Activated CD4-positive, CD25-positive, alpha-beta regulatory T cell treated with anti-CD3 and anti-CD28 coated beads, Interleukin-2, amount 50 U/mL, for 24 hours (primary cell): ENCODE measurements at regions not wholly inside any gene's neighbourhood (a gene's known extent, or its start where the extent isn't known, plus 50 kb on each side); places are given as distances from the start of the nearest gene placed in this dataset.
"Not testable (repeated sequence)": the region's sequence is repeated elsewhere in the genome, so short reads cannot be mapped to it uniquely, and the experiment has no call there.

Experiments used
- ATAC-seq, 2 donors: fragments of 150-1000 bp; cut with Tn5 transposase; one replicate each; pipeline ENCODE4 v1.10.0; 2021; ENCODE audit warnings: mild to moderate bottlenecking in 1 of 2, moderate library complexity in 1 of 2

DNA sequence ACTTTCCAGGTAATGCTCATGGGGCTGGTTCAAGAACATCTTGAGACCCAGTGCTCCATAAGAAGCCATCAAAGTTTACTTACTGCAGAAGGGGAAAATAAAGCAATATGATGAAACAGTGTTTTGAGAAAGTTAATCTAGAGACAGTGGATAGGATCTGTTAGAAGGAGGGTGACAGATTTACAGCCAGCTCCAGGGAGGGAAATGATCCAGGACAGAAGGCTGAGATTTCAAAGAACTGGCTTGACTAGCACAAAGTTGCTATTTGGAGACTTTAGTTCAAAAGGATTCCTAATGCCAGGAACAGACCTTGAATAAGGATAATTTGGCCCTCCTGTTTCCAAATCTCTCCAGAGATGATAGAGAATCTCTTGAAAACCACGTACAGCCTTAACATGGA is 166.5 kb upstream of the NECTIN3 start:
- no peak for ATAC-seq

DNA sequence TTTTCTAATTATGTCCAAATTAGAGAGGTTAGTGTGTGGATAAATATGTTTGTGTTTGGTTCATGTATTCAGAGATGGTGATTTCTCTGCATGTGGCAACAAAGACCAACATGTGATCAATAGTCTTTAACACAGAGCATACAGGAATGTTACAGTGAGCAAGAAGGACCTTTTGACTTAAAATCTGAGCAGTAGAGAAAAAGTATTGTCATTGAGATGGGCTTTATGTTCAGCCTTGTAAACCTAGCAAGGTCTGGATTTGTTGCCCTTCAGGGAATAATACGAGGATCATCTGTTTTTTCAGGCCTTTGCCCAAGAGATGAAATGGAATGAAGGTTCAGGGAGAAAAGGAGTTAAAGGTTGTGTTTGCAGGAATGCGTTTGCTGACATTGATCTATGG is 161.8 kb upstream of the NECTIN3 start:
- no peak for ATAC-seq

DNA sequence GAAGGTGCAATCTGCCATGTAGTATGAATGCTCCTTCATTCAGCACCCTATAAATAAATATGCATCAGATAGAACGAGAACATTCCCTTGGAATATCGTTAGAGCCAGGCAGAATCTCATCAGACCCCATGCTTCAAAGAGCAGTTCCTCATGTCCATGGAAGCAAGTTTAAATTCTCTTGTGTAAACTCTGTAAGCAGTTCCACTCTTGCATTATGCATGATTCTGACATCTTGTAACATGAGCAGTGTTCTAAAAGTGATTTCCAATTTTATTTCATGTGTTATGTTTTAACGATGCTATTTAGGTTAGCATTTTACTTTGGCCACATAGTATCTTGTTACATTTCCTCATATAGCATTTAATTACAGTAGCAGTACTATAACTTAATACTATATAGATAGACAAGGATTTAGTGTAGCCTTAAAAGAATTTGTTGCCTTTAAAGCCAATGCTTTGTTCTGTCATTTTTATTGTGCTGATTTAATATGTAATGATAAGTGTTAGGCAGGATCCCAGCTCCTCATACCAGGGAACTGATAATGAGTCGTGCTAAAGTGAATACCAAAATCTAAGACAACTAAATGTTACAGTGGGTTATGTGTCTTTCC is 161.2 kb upstream of the NECTIN3 start:
- no peak for ATAC-seq

DNA sequence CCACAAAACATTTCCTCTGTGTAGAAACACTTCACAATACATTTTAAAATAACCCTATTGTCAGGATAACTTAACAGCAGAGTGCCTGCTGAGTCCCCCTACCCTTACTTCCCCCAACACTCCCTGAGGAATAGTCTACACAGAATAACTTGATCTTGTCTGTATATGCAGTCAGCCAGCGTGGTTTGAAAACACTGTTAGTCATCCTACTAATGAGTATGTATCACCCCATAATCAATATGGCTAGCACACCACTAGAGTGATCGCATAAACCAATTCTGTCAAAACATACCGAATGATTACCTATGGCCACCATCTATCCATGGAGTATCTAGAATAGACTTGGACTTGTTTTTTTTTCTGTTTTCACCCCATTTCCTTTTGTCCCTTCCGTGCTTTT is 152.7 kb upstream of the NECTIN3 start:
- ATAC-seq: no peak

DNA sequence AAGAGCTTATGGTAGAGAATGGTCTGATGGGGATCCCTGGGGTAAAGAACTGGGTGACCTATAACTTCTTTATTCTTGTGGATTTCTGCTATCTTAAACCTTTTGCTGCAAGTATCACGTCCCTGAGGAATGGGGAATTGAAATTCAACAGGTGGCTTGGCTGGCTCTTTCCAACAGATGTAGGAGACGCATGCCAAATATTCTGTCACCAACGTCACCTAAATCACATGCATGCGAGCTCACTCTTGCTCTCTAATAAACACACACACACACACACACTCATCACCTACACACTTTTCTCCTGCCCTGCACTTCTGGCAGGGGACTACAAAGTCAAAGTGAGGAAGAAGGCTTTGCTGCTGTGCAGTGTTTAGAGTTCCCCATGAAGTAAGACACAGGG is 145.8 kb upstream of the NECTIN3 start:
- no peak for ATAC-seq

DNA sequence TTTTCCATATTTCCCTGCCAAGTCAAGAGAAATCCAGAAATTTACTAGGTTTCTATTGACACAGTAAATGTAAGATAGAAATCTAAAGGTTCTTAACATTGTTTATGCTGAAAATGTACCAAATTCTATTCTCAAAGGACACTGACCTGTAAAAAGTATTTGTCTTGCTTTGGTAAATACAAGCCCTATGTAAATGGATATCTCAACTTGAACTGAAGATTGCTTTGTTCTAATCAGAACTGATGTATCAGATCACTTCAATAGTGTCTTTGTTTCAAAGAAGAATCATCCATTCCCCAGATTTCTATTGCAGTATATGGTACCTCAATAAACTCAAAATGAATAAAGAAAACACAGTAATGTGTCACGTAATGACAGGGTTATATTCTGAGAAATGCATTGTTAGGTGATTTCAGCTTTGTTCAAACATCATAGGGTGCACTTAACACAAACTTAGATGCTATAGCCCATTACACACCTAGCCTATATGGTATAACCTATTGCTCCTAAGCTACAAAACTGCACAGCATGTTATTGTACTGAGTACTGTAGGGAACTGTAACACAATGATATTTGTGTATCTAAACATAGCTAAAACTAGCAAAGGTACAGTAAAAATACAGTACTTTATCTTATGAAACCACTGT is 143.5 kb upstream of the NECTIN3 start:
- ATAC-seq: no peak

DNA sequence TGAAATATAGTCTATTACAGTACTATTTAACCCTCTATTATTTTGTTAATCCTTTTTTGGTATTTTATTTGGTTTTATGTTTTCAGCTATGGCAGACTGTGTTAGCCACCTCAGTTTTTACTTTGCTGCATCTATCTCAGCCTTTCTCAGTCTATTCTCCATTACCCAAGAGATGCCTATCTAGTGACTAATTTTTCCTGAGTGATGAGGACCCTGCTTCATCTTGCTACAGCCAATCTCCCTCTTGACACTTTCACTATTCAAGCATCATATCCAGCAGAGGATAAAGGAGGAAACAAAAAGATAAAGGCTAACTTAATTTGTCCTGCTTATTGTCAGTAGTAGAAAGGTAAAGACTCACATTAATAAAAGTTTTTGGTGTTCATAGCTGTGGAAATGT is 141.8 kb upstream of the NECTIN3 start:
- ATAC-seq: no peak

DNA sequence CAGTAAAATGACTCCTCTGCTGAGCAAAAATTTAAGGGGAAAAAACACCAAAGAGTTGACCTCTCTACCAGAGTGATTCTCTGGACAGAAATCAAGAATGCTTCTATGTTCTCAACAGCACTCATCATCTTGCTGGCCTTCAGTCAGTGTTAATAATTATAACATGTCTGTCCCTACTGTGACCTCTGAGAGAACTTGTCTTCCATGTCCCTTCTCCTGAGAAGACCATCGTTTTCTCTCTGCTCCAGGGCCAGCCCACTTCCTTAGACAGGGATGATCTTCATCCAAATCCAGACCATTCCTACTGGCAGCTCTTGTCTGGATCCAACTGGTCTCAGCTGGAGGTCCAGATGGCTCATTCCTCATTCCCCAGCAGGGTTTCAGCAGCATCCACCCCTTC is 139.0 kb upstream of the NECTIN3 start:
- no peak for ATAC-seq

DNA sequence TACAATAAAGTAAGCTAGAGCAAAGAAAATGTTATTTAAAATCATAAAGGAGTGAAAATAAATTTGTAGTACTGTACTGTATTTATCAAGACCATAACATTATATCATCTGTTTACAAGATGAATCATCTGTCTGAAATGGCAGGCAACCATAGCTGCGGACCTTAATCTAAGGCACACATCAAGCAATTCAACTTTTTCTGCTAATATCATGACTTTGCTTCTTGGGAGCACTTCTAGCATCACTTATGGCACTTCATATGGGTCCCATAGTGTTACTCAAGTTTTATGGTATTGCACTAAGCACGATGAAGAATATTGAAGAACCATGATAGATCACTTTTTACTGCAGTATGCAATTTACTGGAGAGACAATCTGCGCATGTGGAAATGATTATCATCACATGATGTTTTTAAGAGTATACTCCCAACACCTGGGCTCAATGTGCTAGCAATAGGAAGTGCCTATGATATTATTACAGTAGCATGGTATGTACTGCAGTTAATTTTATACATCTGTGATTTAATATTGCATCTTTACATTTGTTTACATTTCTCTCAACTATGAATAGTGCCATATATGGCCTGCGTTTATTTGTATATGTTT is 137.7 kb upstream of the NECTIN3 start:
- ATAC-seq: no peak

DNA sequence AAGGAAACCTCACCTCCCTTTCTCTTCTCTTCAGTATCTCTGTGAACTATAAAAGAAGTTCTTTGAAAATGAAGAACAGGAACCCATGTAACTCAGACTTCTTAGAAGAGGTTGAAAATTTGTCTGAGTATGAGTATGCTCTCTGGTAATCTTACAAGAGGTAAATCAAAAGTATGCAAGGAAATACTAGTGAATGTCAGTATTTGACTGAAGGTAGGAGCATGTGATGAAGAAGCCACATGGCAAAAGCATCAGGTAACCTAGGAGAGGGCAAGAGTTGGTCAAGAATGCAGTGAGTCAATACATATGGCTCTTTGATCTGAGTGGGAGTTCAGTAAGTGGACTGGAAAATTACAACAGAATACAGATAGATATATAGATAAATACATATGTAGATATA is 133.0 kb upstream of the NECTIN3 start:
- ATAC-seq: no peak

DNA sequence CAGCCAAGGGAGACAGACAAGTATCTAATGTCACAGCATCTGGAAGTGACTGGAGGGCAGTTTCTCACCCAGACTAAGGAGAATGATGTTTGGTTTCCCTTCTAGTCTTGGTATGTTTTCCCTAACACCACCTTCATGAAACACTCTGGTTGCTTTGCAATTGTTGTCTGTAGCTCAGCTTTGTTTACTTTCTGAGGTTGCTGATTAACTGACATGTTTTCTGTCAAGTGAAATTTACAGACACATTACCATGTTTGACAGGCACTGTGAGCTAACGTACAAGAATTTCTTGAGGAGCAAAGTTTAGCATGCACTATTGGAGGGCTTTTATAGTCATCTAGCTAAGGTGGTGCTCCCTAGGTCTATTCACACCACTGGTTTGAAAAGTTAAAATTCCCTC is 131.6 kb upstream of the NECTIN3 start:
- ATAC-seq: no peak

DNA sequence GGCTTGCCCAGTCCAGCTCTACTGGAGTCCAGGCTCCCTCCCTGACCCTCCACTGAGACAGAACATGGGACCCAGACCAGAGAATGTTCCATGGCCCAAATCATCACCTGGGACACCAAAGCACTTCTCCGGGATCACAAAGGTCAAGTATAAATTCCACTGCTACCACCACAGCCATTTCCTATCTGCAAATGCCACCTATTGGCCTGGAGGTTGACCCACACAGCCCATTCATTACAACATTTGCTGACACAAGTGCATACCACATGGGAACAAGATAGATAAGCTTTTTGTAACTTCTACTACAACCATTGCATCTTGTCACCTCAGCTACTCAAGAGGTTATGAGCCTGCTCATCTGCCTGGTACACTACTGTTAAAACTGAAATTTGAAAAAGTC is 126.8 kb upstream of the NECTIN3 start:
- ATAC-seq: no peak

DNA sequence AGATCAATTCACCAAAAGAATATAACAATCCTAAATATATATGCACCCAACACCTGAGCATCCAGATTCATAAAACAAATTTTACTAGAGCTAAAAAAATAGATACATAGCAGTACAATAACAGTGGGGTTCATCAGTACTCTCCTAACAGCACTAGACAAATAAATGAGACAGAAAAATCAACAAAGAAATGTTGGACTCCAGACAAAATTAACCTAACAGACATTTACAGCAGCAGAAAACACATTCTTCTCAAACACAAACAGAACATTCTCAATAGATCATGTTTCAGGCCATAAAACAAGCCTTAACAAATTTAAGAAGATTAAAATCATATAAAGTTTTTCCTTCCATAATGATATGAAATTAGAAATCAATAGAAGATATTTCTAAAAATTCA is 124.8 kb upstream of the NECTIN3 start:
- ATAC-seq: no peak

DNA sequence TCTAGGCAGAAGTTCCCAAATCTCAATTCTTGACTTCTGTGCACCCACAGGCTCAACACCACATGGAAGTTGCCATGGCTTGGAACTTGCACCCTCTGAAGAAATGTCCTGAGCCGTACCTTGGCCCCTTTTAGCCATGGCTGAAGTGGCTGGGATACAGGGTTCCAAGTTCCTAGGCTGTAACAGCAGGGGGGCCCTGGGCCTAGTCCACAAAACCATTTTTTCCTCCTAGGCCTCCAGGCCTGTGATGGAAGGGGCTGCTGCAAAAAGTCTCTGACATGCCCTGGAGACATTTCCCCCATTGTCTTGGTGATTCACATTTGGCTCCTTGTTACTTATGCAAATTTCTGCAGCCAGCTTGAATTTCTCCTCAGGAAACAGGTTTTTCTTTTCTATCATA is 122.4 kb upstream of the NECTIN3 start:
- ATAC-seq: not testable (repeated sequence)

DNA sequence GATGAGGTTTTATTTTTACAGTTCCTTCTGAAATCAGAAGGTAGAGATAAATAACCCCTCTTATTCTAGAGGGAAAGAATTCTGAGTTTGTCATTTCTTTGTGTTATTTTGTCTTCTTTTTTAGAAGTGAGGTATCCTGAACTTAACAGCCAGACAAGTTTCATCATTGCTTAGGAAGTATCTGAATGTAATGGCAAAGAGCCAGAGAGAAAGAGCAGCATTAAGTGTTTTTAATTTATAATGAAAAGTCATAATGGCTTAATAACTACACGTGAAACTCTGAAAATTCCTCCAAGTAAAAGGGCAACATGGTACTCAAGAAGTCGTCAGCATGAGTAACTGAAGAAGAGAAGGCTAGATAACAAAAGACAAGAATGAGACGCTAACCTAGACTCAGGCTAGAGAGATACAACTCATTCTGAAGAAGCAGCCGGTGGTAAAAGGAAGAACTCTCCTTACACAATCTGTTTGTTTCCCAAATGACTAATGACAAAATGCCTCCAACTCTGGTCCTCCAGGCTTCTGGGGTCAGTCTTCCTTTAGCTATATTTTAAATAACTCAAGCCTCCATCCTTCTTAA is 116.2 kb upstream of the NECTIN3 start:
- no peak for ATAC-seq

DNA sequence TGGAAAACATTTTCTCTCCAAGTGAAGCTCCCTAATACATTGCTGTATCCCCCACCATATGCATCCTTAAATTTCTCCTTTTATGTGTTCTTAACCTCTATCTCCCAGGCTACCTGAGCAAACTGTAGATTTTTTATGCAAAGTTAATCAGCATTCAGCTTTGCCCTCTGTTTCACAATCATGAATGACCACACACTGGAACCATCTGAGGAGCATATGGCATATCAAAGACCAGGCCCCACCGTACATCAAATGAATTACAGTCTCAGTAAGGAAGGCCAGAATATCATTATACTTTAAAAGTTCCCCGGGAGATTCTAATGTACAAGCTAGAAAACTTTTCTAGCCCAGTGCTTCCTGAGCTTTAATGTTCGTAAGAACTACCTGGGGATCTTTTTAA is 115.5 kb upstream of the NECTIN3 start:
- no peak for ATAC-seq

DNA sequence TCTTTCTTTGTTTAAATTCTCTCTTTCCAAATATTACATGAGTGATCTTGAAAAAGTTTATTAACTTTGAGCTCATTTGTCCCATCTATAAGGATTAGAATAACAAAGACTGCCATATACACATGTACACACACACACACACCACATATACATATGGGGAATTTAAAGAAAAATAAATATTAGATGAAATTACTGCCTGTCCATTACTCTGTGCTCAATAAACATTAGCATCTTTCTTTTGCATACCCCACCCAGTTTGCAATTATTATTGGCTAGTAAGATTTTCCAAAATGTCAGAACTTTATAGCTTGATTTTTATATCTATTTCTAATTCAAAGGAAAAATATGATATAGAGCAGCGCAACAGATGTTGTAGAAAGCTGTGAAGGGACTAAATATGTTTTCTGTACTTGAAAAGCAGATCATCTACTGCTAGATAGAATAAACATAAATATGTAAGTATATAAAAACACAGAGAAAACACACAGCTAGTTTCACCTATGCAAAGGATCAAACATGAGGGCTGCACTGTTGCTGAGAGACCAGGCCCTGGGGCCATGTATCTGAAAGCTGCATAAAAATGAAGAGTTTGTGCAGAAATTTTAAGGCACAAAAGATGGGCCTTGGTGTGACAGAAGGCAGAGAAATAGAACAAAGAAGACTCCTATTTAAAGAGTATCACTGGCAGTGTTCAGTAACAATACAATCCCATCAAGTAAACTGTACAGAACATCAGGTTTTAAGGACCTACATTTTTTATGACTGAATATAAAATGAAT is 114.2 kb upstream of the NECTIN3 start:
- ATAC-seq: no peak

DNA sequence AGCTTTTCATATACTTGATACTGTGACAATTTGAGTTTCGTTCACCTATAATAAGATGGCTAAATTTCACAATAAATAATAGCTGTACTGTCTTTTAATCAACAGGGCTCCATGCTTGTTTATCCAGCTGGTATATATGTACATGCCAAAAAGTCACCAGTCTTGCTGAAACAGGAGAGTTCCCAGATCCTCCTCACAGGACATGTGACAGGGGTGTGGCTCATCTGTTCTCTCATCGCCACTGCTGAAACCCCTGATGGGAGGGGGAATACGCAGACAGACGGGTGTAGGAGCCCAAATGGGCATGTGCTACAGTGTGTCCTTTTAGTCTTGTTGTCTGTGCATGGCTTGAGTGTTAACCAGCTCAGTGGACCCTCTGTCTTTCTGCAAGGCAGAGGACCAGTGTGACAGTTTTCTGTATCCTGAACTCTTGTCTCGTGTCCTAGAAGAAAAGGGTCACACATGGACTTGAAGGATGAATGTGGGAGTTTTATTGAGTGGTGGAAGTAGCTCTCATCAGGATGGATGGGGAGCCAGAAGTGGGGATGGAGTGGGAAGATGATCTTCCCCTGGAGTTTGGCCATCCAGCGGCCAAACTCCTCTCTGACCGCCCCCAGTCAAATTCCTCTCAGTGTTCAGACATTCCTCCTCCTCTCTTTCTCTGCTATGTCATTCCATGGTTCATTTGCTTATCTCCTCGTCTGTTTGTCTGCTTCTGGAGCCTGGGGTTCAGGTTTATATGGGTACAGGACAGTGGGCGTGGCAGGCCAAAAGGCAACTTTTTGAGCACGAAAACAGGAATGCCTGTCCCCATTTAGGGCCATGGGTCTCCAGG is 113.1 kb upstream of the NECTIN3 start:
- no peak for ATAC-seq

DNA sequence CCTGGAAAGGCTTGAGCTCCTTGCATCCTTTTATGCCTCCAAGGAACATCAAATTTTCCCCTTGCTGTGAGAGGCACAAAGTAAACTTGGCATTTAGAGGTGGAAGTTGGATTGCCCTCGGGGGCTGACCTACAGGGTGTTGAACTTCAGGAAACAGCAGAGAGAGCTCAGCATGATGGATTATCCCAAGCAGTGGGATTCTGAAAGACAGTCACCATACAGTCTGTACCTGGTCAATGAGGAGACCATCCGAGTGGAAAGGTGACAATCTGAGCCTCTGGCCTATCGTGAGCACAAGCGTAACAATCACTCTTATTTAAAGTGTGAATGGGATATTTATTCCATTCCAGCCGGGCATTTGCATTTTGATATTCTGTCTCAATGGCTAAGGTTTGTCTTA is 105.6 kb upstream of the NECTIN3 start:
- ATAC-seq: no peak

DNA sequence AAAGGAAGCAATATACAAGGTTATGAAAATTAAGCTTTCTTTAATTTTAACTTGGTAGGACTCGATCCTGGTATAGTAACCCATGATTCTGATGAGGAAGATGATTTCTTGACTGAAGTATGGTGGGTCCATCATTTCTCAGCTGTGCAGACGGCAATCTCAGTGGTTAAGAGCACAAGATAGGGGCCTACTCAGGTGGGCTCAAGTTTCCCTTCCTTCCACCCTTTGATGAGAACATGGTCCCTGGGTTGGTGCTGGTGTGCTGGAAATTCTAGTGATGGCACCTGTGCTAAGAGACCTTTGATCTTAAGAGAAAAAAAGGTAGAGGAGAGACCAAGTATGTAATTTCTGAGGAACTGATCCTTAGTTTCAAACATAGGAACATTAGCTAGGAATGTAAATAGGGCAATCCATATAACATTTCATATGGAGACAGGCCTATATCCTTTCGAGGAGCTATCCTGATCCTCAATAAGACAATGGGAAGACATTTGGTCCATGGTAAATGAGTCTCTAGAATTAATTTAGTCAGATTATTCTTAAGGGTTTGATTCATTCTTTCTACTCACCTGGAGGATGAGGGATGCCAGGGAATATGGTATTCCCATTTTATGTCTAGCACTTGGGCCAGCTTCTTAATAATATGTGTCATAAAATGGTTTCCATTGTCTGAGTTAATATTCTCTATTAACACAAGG is 104.5 kb upstream of the NECTIN3 start:
- ATAC-seq: no peak

DNA sequence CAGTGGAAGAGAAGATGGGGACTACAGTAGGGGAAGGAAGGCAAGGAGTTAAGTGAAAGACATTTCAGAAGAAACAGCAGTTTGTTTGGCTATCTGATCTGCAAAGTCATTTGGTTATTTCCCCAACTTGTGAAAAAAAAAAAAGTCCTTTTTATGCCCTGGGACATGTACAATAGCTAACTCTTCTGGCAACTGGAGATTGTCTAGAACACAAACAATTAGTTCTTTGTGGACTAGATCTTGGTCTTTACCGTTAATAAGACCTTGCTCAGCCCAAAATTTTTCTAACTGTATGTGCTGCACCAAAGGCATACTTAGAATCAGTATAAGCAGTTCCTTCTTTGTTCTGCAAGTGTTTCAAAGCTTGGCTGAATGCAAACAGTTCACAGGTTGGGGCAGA is 103.5 kb upstream of the NECTIN3 start:
- ATAC-seq: no peak
